ENCODE measurements at regions not wholly inside any gene's neighbourhood (a gene's known extent, or its start where the extent isn't known, plus 50 kb on each side); places are given as distances from the start of the nearest gene placed in this dataset.

DNA sequence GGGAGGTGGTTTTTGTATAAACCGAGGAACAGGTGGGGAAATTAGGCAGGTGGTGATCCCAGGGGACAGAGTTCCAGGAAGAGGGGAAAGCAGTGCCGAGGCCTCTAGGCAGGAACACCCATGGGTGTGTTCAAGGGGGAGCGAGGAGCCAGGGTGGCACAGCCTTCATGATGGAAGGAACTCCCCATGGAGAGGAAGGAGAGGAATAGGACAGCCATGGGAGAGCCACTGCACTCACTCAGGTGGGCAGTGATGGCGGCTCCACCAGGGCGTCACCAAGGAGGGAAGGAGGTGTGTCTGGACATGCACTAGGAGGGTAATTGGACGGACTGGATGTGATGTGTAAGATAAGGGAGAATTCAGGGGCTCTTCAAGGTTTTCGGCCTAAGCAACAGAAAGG, 98.2 kb downstream of the THBS2 start:
- TF ChIP-seq POLR2AphosphoS5 (IDR thresholded peaks at IDR 0.05; ENCODE audit: low read depth, low read length), result no peak
- no peak for TF ChIP-seq POLR2A (IDR thresholded peaks at IDR 0.05; ENCODE audit: low read depth, low read length)
- no peak for TF ChIP-seq TAF1 (IDR thresholded peaks at IDR 0.05; ENCODE audit: borderline replicate concordance, low read depth, low read length)

Measured in GM12892 (cell line).